Suprapubic skin (tissue), 4 donors: ENCODE measurements at regions not wholly inside any gene's neighbourhood (a gene's known extent, or its start where the extent isn't known, plus 50 kb on each side); places are given as distances from the start of the nearest gene placed in this dataset.

Source experiments
- DNase-seq, 2 donors: peaks; one replicate each; pipeline ENCODE4 v3.0.0-alpha.2; 2019; ENCODE audit warnings: low spot score in 2 of 2
- H3K27ac ChIP-seq: fragments of 200-600 bp; sonication (generic); one replicate; pipeline ENCODE4 v1.5.1; 2019
- H3K27me3 ChIP-seq: fragments of 200-600 bp; sonication (generic); one replicate; pipeline ENCODE4 v1.5.1; 2019
- H3K36me3 ChIP-seq: fragments of 200-600 bp; sonication (generic); one replicate; pipeline ENCODE4 v1.5.1; 2019
- H3K4me1 ChIP-seq: fragments of 200-600 bp; sonication (generic); one replicate; pipeline ENCODE4 v1.5.1; 2019
- H3K4me3 ChIP-seq: fragments of 200-600 bp; sonication (generic); one replicate; pipeline ENCODE4 v1.5.1; 2019; ENCODE audit warnings: mild to moderate bottlenecking
- H3K9me3 ChIP-seq: fragments of 200-600 bp; sonication (generic); one replicate; pipeline ENCODE4 v1.5.1; 2019
- CTCF ChIP-seq, 2 donors: fragments of 200-600 bp in 1 of 2; fragments of 450-650 bp in 1 of 2; sonication (generic) in 1 of 2; IDR thresholded peaks; one replicate each; pipeline ENCODE4 v1.5.1; 2016 to 2019; ENCODE audit warnings: antibody characterized with exemption in 2 of 2, mild to moderate bottlenecking in 1 of 2, moderate library complexity in 1 of 2
- EP300 ChIP-seq: sonication (generic); formaldehyde crosslinking; IDR thresholded peaks from one replicate; pipeline ENCODE4 v1.6.1; 2017; ENCODE audit warnings: antibody characterized with exemption
- POLR2A ChIP-seq, 2 donors: fragments of 450-650 bp; IDR thresholded peaks; one replicate each; pipeline ENCODE4 v1.6.1; 2017; ENCODE audit warnings: antibody characterized with exemption in 2 of 2, mild to moderate bottlenecking in 2 of 2, moderate library complexity in 2 of 2
- POLR2AphosphoS5 ChIP-seq, 3 donors: sonication (generic); formaldehyde crosslinking; IDR thresholded peaks; one replicate each; pipeline ENCODE4 v1.6.1; 2017; ENCODE audit warnings: antibody characterized with exemption in 3 of 3
- WGBS: methylation state at CpG from one replicate; pipeline ENCODE4 v1.1.5; 2018; 5-methylcytosine and 5-hydroxymethylcytosine counted together

DNA sequence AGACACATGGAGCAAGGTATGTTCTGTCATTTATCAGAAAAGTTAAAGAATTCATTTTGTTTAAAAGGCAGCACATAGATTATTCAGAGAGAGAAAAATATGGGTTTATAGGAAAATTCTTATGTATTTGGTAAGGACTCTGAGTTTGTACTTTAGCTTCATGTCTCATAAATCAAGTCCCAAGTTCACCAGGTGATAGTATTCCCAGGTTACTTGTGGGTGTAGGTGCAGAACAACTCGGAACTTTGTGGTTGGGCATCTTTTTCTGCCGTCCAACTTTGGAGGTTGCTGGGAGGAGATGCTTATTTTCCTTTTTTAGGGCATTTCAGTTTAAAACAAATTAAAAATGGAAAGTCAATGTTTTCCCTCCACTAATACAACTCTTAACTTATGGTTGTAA lies 269.8 kb upstream of the DMRT1 start:
- no peaks in the 10 kb centered on the region for H3K27me3 ChIP-seq
- no peak overlapping the region for H3K27ac ChIP-seq
- H3K4me1 ChIP-seq: peaks cover 19% of the 10 kb centered on the region
- 66% methylated on average over 2 of the region's 2 CpGs for WGBS
- TF ChIP-seq CTCF (IDR thresholded peaks at IDR 0.05) (no peak), POLR2AphosphoS5 (IDR thresholded peaks at IDR 0.05) (no peak), EP300 (no peak), POLR2A (IDR thresholded peaks at IDR 0.05) (no peak)
- DNase-seq: no peak
- no peak overlapping the region for H3K4me3 ChIP-seq
- H3K9me3 ChIP-seq: no peaks in the 10 kb centered on the region
- H3K36me3 ChIP-seq: no peaks in the 10 kb centered on the region

DNA sequence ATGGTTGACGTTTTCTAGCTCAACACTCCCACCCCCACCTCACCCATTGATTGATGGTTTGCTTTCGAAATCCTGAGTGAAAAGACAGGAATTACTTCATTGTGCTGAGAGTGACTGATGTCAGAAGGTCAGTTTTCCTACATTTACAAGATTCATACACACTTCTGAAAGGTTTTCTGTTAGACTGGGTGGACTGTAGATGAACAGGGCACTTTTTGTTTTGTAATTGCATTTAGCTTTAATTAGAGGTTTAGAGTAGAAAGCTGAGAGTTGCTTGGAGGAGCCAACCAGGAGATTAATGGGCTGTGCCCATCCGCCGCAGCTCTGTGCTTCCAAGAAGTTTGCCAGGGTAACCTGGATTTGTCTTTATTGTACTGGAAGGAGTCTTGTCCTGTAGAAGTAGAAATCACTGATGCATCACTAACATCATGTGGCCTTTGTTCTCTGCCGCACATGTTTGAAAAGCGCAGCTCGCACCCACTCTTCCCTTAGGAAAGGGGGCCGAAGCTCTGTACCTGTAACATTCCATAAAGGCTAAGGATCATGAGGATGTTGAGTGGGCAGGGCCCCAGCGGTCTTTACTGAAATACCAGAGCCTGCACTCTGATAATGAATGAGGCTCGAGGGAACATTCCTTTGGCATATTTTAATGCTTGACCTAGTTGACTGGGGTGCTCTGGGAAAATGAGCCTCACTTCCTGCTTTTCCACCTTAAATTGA lies 267.6 kb upstream of the DMRT1 start:
- H3K36me3 ChIP-seq: no peaks in the 10 kb centered on the region
- 67% methylated on average over 10 of the region's 10 CpGs for WGBS
- no peak for DNase-seq
- no peak overlapping the region for H3K27ac ChIP-seq
- no peaks in the 10 kb centered on the region for H3K27me3 ChIP-seq
- H3K4me3 ChIP-seq: no peak overlapping the region
- no peak for TF ChIP-seq EP300
- TF ChIP-seq POLR2A (IDR thresholded peaks at IDR 0.05): no peak
- TF ChIP-seq CTCF (IDR thresholded peaks at IDR 0.05): no peak
- TF ChIP-seq POLR2AphosphoS5 (IDR thresholded peaks at IDR 0.05): no peak
- H3K4me1 ChIP-seq: peaks cover 19% of the 10 kb centered on the region
- no peaks in the 10 kb centered on the region for H3K9me3 ChIP-seq

GRCh38 chr9:575139-575538 lies 266.4 kb upstream of the DMRT1 start:
- Histone ChIP-seq H3K4me1 (peaks cover 18% of the 10 kb centered on the region), H3K4me3 (no peak overlapping the region), H3K36me3 (no peaks in the 10 kb centered on the region), H3K27ac (no peak overlapping the region), H3K27me3 (no peaks in the 10 kb centered on the region), H3K9me3 (no peaks in the 10 kb centered on the region)
- DNase-seq: no peak
- WGBS: 90% methylated on average over 1 of the region's 1 CpG
- no peak for TF ChIP-seq CTCF (IDR thresholded peaks at IDR 0.05)
- no peak for TF ChIP-seq EP300
- no peak for TF ChIP-seq POLR2A (IDR thresholded peaks at IDR 0.05)
- no peak for TF ChIP-seq POLR2AphosphoS5 (IDR thresholded peaks at IDR 0.05)

DNA sequence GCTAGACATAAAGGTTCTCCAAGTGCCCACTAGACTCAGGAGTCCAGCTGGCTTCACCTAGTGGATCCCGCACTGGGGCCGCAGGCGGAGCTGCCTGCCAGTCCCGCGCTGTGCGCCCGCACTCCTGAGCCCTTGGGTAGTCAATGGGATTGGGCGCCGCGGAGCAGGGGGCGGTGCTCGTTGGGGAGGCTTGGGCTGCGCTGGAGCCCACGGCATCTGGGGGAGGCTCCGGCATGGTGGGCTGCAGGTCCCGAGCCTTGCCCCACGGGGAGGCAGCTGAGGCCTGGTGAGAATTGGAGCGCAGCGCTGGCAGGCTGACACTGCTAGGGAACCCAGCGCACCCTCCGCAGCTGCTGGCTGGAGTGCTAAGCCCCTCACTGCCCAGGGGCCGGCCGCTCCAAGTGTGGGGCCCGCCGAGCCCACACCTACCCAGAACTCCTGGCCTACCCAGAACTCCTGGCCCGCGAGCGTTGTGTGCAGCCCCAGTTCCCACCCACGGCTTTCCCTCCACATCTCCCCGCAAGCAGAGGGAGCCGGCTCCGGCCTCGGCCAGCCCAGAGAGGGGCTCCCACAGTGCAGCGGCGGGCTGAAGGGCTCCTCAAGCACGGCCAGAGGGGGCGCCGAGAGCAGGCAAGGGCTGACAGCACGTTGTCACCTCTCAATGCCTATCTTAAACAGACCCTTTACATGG lies 260.7 kb upstream of the DMRT1 start:
- 96% methylated on average over 19 of the region's 39 CpGs for WGBS
- no peaks in the 10 kb centered on the region for H3K27me3 ChIP-seq
- no peak overlapping the region for H3K27ac ChIP-seq

More for the DNA sequence above, 260.7 kb upstream of the DMRT1 start:
- H3K36me3 ChIP-seq: no peaks in the 10 kb centered on the region
- H3K4me1 ChIP-seq: no peaks in the 10 kb centered on the region
- H3K4me3 ChIP-seq: no peak overlapping the region
- no peaks in the 10 kb centered on the region for H3K9me3 ChIP-seq
- no peak for TF ChIP-seq CTCF (IDR thresholded peaks at IDR 0.05)
- TF ChIP-seq POLR2AphosphoS5 (IDR thresholded peaks at IDR 0.05): no peak
- no peak for TF ChIP-seq POLR2A (IDR thresholded peaks at IDR 0.05)
- no peak for TF ChIP-seq EP300
- no peak for DNase-seq
